Stimulated activated CD4-positive, alpha-beta T cell treated with anti-CD3 and anti-CD28 coated beads, Interleukin-1b, Interleukin-23, amount 100 ng/mL, for 24 hours (primary cell): ENCODE measurements at regions not wholly inside any gene's neighbourhood (a gene's known extent, or its start where the extent isn't known, plus 50 kb on each side); places are given as distances from the start of the nearest gene placed in this dataset.
"Not testable (repeated sequence)": the region's sequence is repeated elsewhere in the genome, so short reads cannot be mapped to it uniquely, and the experiment has no call there.

Experiments used
- DNase-seq, 4 experiments: peaks; one replicate each; pipeline ENCODE4 v3.0.0-alpha.2; 2020; ENCODE audit warnings: low read depth in 4 of 4, low spot score in 1 of 4

GRCh38 chr18:22697561-22697960 lies 235.6 kb upstream of the RBBP8 start:
- DNase-seq = no peak

- no peak for DNase-seq
Observed at GRCh38 chr18:22698711-22699110, 234.4 kb upstream of the RBBP8 start.

- DNase-seq = no peak
Observed at GRCh38 chr18:22699629-22700028, 233.5 kb upstream of the RBBP8 start.

- DNase-seq = no peak
Observed at GRCh38 chr18:22700920-22701319, 232.2 kb upstream of the RBBP8 start.

GRCh38 chr18:22701326-22701725 lies 231.8 kb upstream of the RBBP8 start:
- DNase-seq = no peak

- no peak for DNase-seq
Observed at GRCh38 chr18:22701795-22702194, 231.3 kb upstream of the RBBP8 start.

- DNase-seq = no peak
Observed at GRCh38 chr18:22702806-22703205, 230.3 kb upstream of the RBBP8 start.

- no peak for DNase-seq
Observed at GRCh38 chr18:22703883-22704585, 229.1 kb upstream of the RBBP8 start.

- DNase-seq = no peak
Observed at GRCh38 chr18:22704586-22704918, 228.6 kb upstream of the RBBP8 start.

- no peak for DNase-seq
Observed at GRCh38 chr18:22705328-22705727, 227.8 kb upstream of the RBBP8 start.

- DNase-seq = not testable (repeated sequence)
Observed at GRCh38 chr18:22706025-22706424, 227.1 kb upstream of the RBBP8 start.

GRCh38 chr18:22709288-22710060 lies 223.7 kb upstream of the RBBP8 start:
- no peak for DNase-seq

- no peak for DNase-seq
Observed at GRCh38 chr18:22710673-22711191, 222.4 kb upstream of the RBBP8 start.

GRCh38 chr18:22711192-22711685 lies 221.9 kb upstream of the RBBP8 start:
- no peak for DNase-seq

GRCh38 chr18:22713511-22713910 lies 219.6 kb upstream of the RBBP8 start:
- no peak for DNase-seq

GRCh38 chr18:22717536-22717935 lies 215.6 kb upstream of the RBBP8 start:
- DNase-seq = not testable (repeated sequence)

- DNase-seq = no peak
Observed at GRCh38 chr18:22723221-22723620, 209.9 kb upstream of the RBBP8 start.

GRCh38 chr18:22723773-22724172 lies 209.4 kb upstream of the RBBP8 start:
- no peak for DNase-seq

GRCh38 chr18:22726469-22726868 lies 206.7 kb upstream of the RBBP8 start:
- DNase-seq = no peak

- no peak for DNase-seq
Observed at GRCh38 chr18:22728016-22728415, 205.1 kb upstream of the RBBP8 start.

- DNase-seq = no peak
Observed at GRCh38 chr18:22728481-22729105, 204.5 kb upstream of the RBBP8 start.

GRCh38 chr18:22731398-22731797 lies 201.7 kb upstream of the RBBP8 start:
- DNase-seq = no peak
